ENCODE measurements at regions not wholly inside any gene's neighbourhood (a gene's known extent, or its start where the extent isn't known, plus 50 kb on each side); places are given as distances from the start of the nearest gene placed in this dataset.

DNA sequence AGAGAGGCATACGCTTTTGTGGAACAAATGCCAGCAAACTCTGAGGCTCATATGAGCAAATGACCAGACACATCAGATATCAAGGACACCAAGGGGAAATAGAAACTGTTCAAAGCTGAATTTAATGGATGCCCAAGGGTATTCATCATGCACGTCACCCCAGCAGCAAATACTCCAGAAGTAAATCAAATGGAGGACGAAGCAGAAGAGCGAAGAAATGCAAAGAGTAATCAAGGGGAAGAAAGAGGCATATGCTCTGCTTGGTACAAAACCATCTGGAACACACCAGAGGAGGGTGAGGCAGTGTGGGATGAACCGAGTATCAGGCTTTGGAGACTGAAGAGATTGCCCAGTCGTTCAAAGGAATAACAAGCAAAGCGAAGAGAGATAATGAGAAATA is 232.6 kb upstream of the EGLN3 start:
- no peak for DNase-seq (ENCODE audit: low read depth in 2 of 3, low spot score in 2 of 3)

GRCh38 chr14:34181338-34181737 is 230.5 kb upstream of the EGLN3 start:
- DNase-seq (ENCODE audit: low read depth in 2 of 3, low spot score in 2 of 3), result no peak

- no peak for DNase-seq (ENCODE audit: low read depth in 2 of 3, low spot score in 2 of 3)
Measured at GRCh38 chr14:34180869-34181268, 230.0 kb upstream of the EGLN3 start.

DNA sequence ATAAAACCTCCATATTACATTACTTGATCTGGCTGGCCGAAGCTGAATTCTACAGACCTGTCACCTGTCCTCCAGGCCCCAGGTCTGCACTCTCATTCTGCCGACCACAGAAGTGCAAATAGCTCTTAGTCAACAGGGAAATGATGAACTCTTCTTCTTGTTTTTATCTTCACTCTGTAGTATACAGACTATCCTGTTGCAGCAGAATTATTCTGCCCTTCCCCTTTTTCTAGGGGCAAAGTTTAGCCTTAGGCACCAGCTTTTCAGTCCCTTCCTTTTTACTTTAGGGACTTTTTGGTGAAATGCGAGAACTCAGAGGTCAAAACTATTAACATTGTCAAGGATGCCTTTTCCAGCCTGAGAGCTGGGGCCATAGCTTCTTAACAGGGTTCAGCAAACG is 229.6 kb upstream of the EGLN3 start:
- peak in 1 of 3 donors; percentile 17 for DNase-seq (ENCODE audit: low read depth in 2 of 3, low spot score in 2 of 3)

GRCh38 chr14:34179727-34180126 is 228.9 kb upstream of the EGLN3 start:
- DNase-seq (ENCODE audit: low read depth in 2 of 3, low spot score in 2 of 3), result no peak

DNA sequence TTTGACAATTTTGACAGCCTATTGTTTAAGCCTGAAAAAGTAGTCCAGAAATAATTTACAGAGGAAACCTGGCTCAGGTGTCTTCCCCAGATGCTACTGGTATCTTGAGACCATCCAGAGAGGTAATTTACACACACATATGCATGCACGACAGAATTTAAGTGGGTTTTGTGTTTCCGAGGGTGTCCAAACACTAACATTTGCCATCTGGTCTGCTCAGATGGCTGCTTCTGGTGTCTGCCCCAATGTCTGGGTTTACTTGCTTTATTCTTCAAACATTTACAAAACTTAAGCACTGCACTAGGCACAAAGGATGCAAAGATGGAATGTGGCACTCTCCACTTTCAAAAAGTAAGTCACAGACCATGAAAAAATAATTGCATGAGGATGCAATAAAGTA is 226.6 kb upstream of the EGLN3 start:
- DNase-seq (ENCODE audit: low read depth in 2 of 3, low spot score in 2 of 3), result peak in 1 of 3 donors; percentile 10

DNA sequence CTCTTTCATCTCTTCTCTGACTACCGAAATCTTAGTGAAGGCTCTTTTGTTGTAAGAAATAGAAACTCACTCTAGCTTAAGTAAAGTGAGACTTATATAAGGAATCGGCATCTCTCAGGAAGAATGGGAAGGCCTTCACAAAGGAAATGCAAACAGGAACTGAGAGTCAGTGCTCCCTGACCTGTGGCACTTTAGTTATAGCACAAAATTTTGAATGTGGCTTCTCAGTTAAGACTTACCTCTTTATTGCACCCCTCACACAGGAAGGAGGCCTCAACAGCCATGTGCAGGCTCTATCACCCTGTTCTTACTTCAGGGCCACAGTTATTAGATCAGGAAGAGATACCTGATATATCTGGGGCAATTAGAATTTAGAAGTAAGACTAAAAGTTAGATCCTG is 224.7 kb upstream of the EGLN3 start:
- no peak for DNase-seq (ENCODE audit: low read depth in 2 of 3, low spot score in 2 of 3)

DNA sequence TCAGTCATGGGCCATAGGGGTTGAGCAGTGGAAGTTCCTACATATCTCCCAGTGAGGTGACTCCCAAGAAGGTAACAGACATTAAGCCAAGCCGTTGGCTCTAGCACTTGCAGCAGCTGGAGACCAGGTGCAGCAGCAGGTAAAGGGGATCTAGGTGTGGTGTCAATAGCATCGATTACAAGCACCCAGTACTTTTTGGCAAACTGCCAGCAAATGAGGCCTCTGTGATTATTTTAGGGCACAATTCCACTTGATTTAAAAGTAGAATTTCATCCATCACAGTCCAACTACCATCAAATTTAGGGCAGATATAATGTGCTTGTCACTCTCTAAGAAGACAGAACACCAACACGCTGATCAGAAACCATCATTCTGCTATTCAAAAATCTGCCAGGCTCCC is 224.1 kb upstream of the EGLN3 start:
- no peak for DNase-seq (ENCODE audit: low read depth in 2 of 3, low spot score in 2 of 3)

- no peak for DNase-seq (ENCODE audit: low read depth in 2 of 3, low spot score in 2 of 3)
Measured at GRCh38 chr14:34173916-34174315, 223.0 kb upstream of the EGLN3 start.

GRCh38 chr14:34172550-34173368 is 221.9 kb upstream of the EGLN3 start:
- DNase-seq (ENCODE audit: low read depth in 2 of 3, low spot score in 2 of 3), result no peak

DNA sequence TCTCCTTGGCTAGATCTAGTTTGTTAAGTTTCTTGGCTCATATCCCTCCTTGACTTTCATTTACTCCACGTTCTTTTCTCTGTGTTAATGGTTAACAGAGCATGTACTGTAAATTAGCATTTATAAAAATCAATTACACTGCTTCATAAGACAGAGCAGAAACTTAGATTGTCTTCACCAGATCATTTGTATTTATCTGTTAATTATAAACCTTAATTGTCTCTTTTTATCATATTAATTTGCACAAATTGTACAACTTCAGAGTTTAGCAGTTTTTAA is 221.2 kb upstream of the EGLN3 start:
- no peak for DNase-seq (ENCODE audit: low read depth in 2 of 3, low spot score in 2 of 3)

GRCh38 chr14:34171431-34172172 is 220.7 kb upstream of the EGLN3 start:
- no peak for DNase-seq (ENCODE audit: low read depth in 2 of 3, low spot score in 2 of 3)

DNA sequence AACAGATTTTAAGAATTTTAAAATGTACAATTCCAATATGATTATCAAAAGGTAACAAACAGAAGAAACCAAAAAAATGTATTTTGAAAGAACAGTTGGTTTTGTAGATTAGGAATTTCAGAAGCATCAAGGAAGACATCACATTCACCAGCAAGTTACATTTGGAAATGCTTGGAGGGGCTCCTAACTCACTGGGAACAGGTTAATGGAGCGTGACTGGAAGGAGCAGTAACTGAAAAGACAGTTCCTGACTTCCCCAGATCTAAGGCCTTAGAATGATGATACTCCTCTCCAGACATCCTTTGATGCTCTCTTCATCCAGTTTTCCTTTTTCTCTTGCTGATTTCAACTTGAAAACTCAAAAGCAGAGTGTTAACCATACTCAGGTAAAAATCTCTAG is 220.0 kb upstream of the EGLN3 start:
- DNase-seq (ENCODE audit: low read depth in 2 of 3, low spot score in 2 of 3), result no peak

GRCh38 chr14:34169561-34169960 is 218.7 kb upstream of the EGLN3 start:
- no peak for DNase-seq (ENCODE audit: low read depth in 2 of 3, low spot score in 2 of 3)

GRCh38 chr14:34168656-34169055 is 217.8 kb upstream of the EGLN3 start:
- no peak for DNase-seq (ENCODE audit: low read depth in 2 of 3, low spot score in 2 of 3)

DNA sequence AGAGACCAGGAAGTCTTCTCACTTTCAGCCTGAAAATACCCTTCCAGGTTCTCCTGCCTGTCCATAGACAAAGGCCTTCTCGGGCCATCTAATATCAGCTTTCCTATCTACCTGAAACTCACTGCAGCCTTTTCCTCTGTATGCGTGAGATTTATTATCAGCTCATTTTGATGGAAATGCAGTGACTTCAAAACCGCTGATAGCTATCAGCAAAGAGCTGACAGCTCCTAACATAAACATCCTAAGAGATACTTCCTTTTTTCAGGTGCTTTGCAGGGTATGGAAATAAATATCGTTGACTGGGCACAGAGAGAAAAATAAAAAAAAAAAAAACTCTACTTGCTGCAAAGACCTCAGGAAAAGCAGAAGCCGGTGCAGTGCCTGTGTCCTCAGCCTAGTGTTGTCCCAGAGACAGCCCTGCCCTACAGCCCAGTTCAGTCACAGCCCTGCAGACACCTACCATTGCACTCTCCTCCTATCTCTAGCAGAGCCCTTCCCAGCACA is 215.0 kb upstream of the EGLN3 start:
- peak in 1 of 3 donors; percentile 20 for DNase-seq (ENCODE audit: low read depth in 2 of 3, low spot score in 2 of 3)

DNA sequence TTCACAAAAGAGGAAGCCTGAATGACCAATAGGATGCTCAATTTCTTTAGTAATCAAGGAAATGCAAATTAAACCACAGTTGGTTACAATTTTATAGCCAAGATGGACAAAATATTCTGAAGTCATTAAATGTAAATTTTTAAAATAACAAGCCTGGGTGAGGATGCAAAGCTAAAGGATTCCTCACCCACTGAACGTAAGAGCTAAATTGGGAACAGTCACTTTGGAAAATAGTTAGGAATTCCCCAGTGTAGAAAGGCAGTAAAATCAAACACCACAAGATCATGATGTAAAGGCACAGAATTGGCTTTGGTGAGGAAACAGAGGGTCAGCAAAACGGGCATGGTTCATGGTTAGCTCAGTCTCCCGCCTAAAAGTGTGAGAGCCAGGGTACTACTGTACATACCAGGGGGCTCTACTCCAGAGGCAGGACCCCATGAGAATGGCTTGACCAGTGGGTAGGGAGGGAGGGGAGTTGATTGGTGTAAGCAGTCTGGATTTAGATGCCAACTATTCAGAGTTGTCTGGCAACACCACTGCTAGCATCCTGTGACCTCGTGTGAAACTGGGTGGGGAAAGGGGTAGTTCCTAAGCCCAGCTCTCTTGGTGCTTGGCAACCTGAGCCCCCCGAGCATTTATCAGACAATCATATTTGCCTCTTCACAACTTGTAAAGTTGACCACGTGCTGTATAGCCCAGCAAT is 213.4 kb upstream of the EGLN3 start:
- DNase-seq (ENCODE audit: low read depth in 2 of 3, low spot score in 2 of 3), result no peak

DNA sequence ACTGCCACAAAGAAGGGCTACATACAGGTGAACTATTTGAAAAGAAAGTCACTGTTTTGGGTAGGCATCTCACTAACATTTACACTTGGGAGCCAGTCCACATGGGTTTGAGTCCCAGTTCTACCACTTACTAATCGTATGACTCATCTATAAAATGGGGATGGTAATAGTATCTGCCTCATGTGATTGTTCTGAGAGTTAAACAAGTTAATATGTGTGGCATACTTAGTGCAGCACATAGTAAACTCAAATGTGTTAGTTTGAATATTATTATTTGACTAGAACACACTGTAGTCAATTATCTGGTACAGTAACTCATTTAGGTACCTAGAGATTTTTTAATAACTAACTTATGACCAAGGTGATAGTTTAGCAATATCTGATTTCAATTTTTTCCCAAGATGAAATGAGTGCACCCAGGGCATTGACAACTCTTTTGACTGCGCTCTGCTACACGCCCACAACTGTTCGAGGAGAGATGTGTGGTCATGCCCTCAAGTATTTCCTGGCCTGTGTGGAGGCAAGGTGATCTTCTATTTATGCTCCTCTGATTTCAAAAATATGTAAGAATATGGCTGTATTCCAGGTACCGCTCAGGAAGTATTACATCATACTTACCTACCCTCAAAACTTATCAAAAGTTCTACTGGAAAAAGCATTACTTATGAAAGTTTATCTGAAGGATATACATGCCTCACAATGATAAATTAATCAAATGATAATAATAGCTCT is 210.6 kb upstream of the EGLN3 start:
- DNase-seq (ENCODE audit: low read depth in 2 of 3, low spot score in 2 of 3), result no peak

DNA sequence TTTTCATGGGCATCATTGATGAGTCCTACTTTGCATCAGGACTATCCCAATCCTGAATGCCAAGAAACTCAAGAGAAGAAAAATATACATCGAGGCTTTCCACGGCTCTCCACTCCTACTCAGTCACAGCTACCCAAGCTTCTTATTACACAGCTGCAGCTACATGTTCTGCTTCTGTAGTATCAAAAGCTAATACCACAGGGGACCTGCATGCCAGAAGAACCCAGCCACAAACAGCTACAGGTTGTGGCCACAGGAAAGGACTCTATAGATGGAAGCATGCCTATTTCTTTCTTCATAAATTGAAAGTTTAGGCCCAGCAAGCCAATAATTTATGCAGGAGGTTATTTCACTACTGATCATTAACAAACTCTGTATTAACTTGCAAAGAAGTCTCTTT is 209.7 kb upstream of the EGLN3 start:
- DNase-seq (ENCODE audit: low read depth in 2 of 3, low spot score in 2 of 3), result no peak

- DNase-seq (ENCODE audit: low read depth in 2 of 3, low spot score in 2 of 3), result no peak
Measured at GRCh38 chr14:34157651-34158050, 206.8 kb upstream of the EGLN3 start.

- no peak for DNase-seq (ENCODE audit: low read depth in 2 of 3, low spot score in 2 of 3)
Measured at GRCh38 chr14:34147461-34147860, 196.6 kb upstream of the EGLN3 start.

All from hematopoietic multipotent progenitor cell (in vitro differentiated cells).